B cell (primary cell): ENCODE measurements at regions not wholly inside any gene's neighbourhood (a gene's known extent, or its start where the extent isn't known, plus 50 kb on each side); places are given as distances from the start of the nearest gene placed in this dataset.
"Not testable (repeated sequence)": the region's sequence is repeated elsewhere in the genome, so short reads cannot be mapped to it uniquely, and the experiment has no call there.

ENCODE experiments used
- ATAC-seq: fragments of 200-7000 bp; cut with Tn5 transposase; one replicate; pipeline ENCODE4 v1.10.0; 2021; ENCODE audit warnings: low read depth, mild to moderate bottlenecking, moderate number of reproducible peaks, moderate library complexity
- CTCF ChIA-PET: fragments of 350-600 bp; sonication (Branson Sonifier 250); formaldehyde crosslinking; loops from one replicate; lab custom pipeline; 2021; ENCODE audit warnings: antibody characterized with exemption, inconsistent platforms; lab: Charles Lee
- POLR2A ChIA-PET: fragments of 350-600 bp; sonication (Branson Sonifier 250); formaldehyde crosslinking; loops from one replicate; lab custom pipeline; 2021; ENCODE audit warnings: antibody characterized with exemption; lab: Charles Lee
- DNase-seq: peaks from one replicate; pipeline ENCODE4 v3.0.0; 2013
- H2AFZ ChIP-seq: 2 replicates; pipeline ENCODE4 v1.6.1; 2012; ENCODE audit warnings: mild to moderate bottlenecking, low read depth, low read length; ENCODE audit not compliant: insufficient read depth, poor library complexity, severe bottlenecking
- H3K27ac ChIP-seq, 2 donors: 1 replicate in 1 of 2; 2 replicates in 1 of 2; pipeline ENCODE4 v1.5.1; 2012 to 2013; ENCODE audit warnings: low read length in 2 of 2, mild to moderate bottlenecking in 2 of 2, moderate library complexity in 1 of 2
- H3K27me3 ChIP-seq, 4 experiments: fragments of 200-600 bp in 1 of 4; sonication (generic) in 1 of 4; replicated peaks in 1 of 4; 1 replicate in 2 of 4; 2 replicates in 2 of 4; pipeline versions ENCODE4 v1.6.1 to v1.7.0; 2013 to 2016; ENCODE audit warnings: low read length in 3 of 4, mild to moderate bottlenecking in 2 of 4, mixed read lengths in 1 of 4, moderate library complexity in 1 of 4; ENCODE audit not compliant: insufficient read depth in 4 of 4, control insufficient read depth in 3 of 4; ENCODE audit errors: control extremely low read depth in 1 of 4
- H3K36me3 ChIP-seq, 2 experiments: replicated peaks in 1 of 2; 1 replicate in 1 of 2; 2 replicates in 1 of 2; pipeline versions ENCODE4 v1.6.1 to v1.7.1; 2013; ENCODE audit warnings: low read length in 1 of 2; ENCODE audit not compliant: insufficient read depth in 2 of 2, control insufficient read depth in 1 of 2; ENCODE audit errors: control extremely low read depth in 1 of 2, extremely low read depth in 1 of 2
- H3K4me1 ChIP-seq, 2 donors: fragments of 200-600 bp in 1 of 2; sonication (generic) in 1 of 2; 1 replicate in 1 of 2; 2 replicates in 1 of 2; pipeline versions ENCODE4 v1.5.1 to v1.6.1; 2013 to 2017; ENCODE audit warnings: low read length in 2 of 2; ENCODE audit not compliant: control insufficient read depth in 2 of 2, insufficient read depth in 2 of 2
- H3K4me2 ChIP-seq: replicated peaks from 2 replicates; pipeline ENCODE3; 2012; ENCODE audit warnings: mild to moderate bottlenecking, low read depth, low read length; ENCODE audit not compliant: poor library complexity, severe bottlenecking
- H3K4me3 ChIP-seq, 5 experiments: fragments of 200-600 bp in 1 of 5; sonication (generic) in 1 of 5; 1 replicate in 3 of 5; 2 replicates in 2 of 5; pipeline versions ENCODE4 v1.5.1 to v1.7.0; 2011 to 2016; ENCODE audit warnings: low read length in 4 of 5, mild to moderate bottlenecking in 4 of 5, low read depth in 2 of 5, control low read depth in 1 of 5, moderate library complexity in 1 of 5; ENCODE audit not compliant: insufficient read depth in 1 of 5; ENCODE audit errors: control extremely low read depth in 1 of 5, extremely low read depth in 1 of 5
- H3K79me2 ChIP-seq: fragments of 200-600 bp; sonication (generic); one replicate; pipeline ENCODE4 v1.6.0; 2016; ENCODE audit warnings: low read length; ENCODE audit not compliant: control insufficient read depth, insufficient read depth
- H3K9ac ChIP-seq: fragments of 200-600 bp; sonication (generic); 2 replicates; pipeline ENCODE4 v1.6.1; 2017; ENCODE audit warnings: mild to moderate bottlenecking, low read length, moderate library complexity
- H3K9me3 ChIP-seq, 3 donors: one replicate each; pipeline versions ENCODE4 v1.6.1 to v1.7.1; 2013; ENCODE audit warnings: low read length in 2 of 3; ENCODE audit not compliant: control insufficient read depth in 2 of 3, insufficient read depth in 1 of 3; ENCODE audit errors: control extremely low read depth in 1 of 3
- H4K20me1 ChIP-seq: 2 replicates; pipeline ENCODE4 v1.6.0; 2012; ENCODE audit warnings: mild to moderate bottlenecking, low read length; ENCODE audit not compliant: insufficient read depth, control insufficient read depth, poor library complexity, severe bottlenecking
- H3K27ac Mint-ChIP-seq: one replicate; pipeline ENCODE4 v1.8.0; 2021; ENCODE audit warnings: mixed read lengths
- H3K27me3 Mint-ChIP-seq: one replicate; pipeline ENCODE4 v1.8.0; 2021; ENCODE audit warnings: mixed read lengths
- H3K4me1 Mint-ChIP-seq: one replicate; pipeline ENCODE4 v1.8.0; 2021; ENCODE audit warnings: mixed read lengths
- H3K4me3 Mint-ChIP-seq: one replicate; pipeline ENCODE4 v1.8.0; 2021; ENCODE audit warnings: mixed read lengths
- H3K9me3 Mint-ChIP-seq: one replicate; pipeline ENCODE4 v1.8.0; 2022; ENCODE audit warnings: mixed read lengths; ENCODE audit not compliant: insufficient read depth
- CTCF ChIP-seq: fragments of 200-600 bp; IDR thresholded peaks from one replicate; pipeline ENCODE4 v1.8.0; 2022; ENCODE audit warnings: antibody characterized with exemption, mild to moderate bottlenecking
- EZH2 ChIP-seq: IDR thresholded peaks from 2 replicates; pipeline ENCODE4 v1.6.1; 2012; ENCODE audit warnings: borderline replicate concordance, low read depth, mild to moderate bottlenecking, moderate library complexity, low read length; ENCODE audit not compliant: insufficient read depth, poor library complexity, severe bottlenecking
- WGBS: methylation state at CpG from one replicate; pipeline ENCODE4 v1.1.5; 2013; ENCODE audit warnings: missing lambda C conversion rate; ENCODE audit not compliant: insufficient coverage; 5-methylcytosine and 5-hydroxymethylcytosine counted together
- intact Hi-C: fragments of 100-400 bp; cut with micrococcal nuclease; formaldehyde crosslinking; loops from one replicate; pipeline ENCODE4 v1.10.0; 2022

- intact Hi-C loops: no loop called here
- Mint-ChIP-seq H3K4me3 (no peak overlapping the region), H3K4me1 (no peaks in the 10 kb centered on the region), H3K27ac (no peak overlapping the region), H3K27me3 (no peaks in the 10 kb centered on the region), H3K9me3 (peaks cover 9% of the 10 kb centered on the region)
- POLR2A ChIA-PET: no interaction called here
- H3K27me3 ChIP-seq: no peaks in the 10 kb centered on the region
- H3K4me3 ChIP-seq: no peak overlapping the region
- no peaks in the 10 kb centered on the region for H3K9me3 ChIP-seq
- H3K79me2 ChIP-seq: no peaks in the 10 kb centered on the region
- ATAC-seq (no peak), DNase-seq (no peak)
- H3K36me3 ChIP-seq: no peaks in the 10 kb centered on the region
- H3K9ac ChIP-seq: no peak overlapping the region
- CTCF ChIA-PET: no interaction called here
- TF ChIP-seq CTCF (no peak), EZH2 (no peak)
- no peak overlapping the region for H2AFZ ChIP-seq
- WGBS: 86% methylated on average over 1 of the region's 4 CpGs
- no peaks in the 10 kb centered on the region for H4K20me1 ChIP-seq
- no peaks in the 10 kb centered on the region for H3K4me1 ChIP-seq
- H3K4me2 ChIP-seq: no peak overlapping the region
- no peak overlapping the region for H3K27ac ChIP-seq
Observed at GRCh38 chr15:95636107-95636506, 694.4 kb upstream of the NR2F2 start.

DNA sequence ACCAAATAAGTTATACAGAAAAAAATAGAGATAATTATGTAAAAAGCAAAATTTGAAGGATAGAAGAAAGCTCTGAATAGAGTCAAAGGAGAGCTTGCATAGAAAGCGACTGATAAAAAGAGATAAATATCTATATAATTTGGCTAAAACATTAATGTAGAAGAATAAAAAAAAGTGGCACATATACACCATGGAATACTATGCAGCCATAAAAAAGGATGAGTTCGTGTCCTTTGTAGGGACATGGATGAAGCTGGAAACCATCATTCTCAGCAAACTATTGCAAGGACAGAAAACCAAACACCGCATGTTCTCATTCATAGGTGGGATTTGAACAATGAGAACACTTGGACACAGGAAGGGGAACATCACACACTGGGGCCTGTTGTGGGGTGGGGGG is 693.3 kb upstream of the NR2F2 start:
- H3K4me1 Mint-ChIP-seq, CTCF ChIA-PET, POLR2A ChIA-PET, H3K79me2 ChIP-seq, intact Hi-C loops, H3K27ac ChIP-seq, H3K27me3 ChIP-seq, H3K9me3 ChIP-seq, H4K20me1 ChIP-seq, H3K27me3 Mint-ChIP-seq, H3K4me2 ChIP-seq, H2AFZ ChIP-seq, H3K27ac Mint-ChIP-seq, H3K4me1 ChIP-seq, H3K9me3 Mint-ChIP-seq, H3K9ac ChIP-seq, H3K36me3 ChIP-seq, H3K4me3 Mint-ChIP-seq, DNase-seq, H3K4me3 ChIP-seq, ATAC-seq: not testable (repeated sequence)
- WGBS: no CpG with 5 or more reads among the region's 3 CpGs
